GM18520 (cell line): ENCODE measurements at regions not wholly inside any gene's neighbourhood (a gene's known extent, or its start where the extent isn't known, plus 50 kb on each side); places are given as distances from the start of the nearest gene placed in this dataset.
"Not testable (repeated sequence)": the region's sequence is repeated elsewhere in the genome, so short reads cannot be mapped to it uniquely, and the experiment has no call there.

ENCODE experiments used
- ATAC-seq: cut with Tn5 transposase; IDR thresholded peaks from one replicate; pipeline ENCODE4 v1.9.1; 2021; ENCODE audit not compliant: unreplicated experiment

GRCh38 chr11:11220786-11221185 is 132.3 kb downstream of the CSNK2A3 start:
- ATAC-seq, result no peak

GRCh38 chr11:11218629-11218986 is 134.4 kb downstream of the CSNK2A3 start:
- ATAC-seq, result no peak

GRCh38 chr11:11217929-11218628 is 135.0 kb downstream of the CSNK2A3 start:
- no peak for ATAC-seq

GRCh38 chr11:11217289-11217928 is 135.6 kb downstream of the CSNK2A3 start:
- ATAC-seq, result no peak

GRCh38 chr11:11215944-11216343 is 137.1 kb downstream of the CSNK2A3 start:
- ATAC-seq, result no peak

GRCh38 chr11:11215058-11215815 is 137.8 kb downstream of the CSNK2A3 start:
- no peak for ATAC-seq

GRCh38 chr11:11213117-11213516 is 139.9 kb downstream of the CSNK2A3 start:
- ATAC-seq, result no peak

GRCh38 chr11:11211888-11212287 is 141.2 kb downstream of the CSNK2A3 start:
- ATAC-seq, result no peak

GRCh38 chr11:11211186-11211585 is 141.9 kb downstream of the CSNK2A3 start:
- no peak for ATAC-seq

- ATAC-seq, result no peak
Observed at GRCh38 chr11:11210446-11210845, 142.6 kb downstream of the CSNK2A3 start.

GRCh38 chr11:11209967-11210366 is 143.1 kb downstream of the CSNK2A3 start:
- ATAC-seq, result no peak

- ATAC-seq, result no peak
Observed at GRCh38 chr11:11208994-11209393, 144.1 kb downstream of the CSNK2A3 start.

- ATAC-seq, result no peak
Observed at GRCh38 chr11:11207428-11207827, 145.6 kb downstream of the CSNK2A3 start.

GRCh38 chr11:11206484-11206883 is 146.6 kb downstream of the CSNK2A3 start:
- ATAC-seq, result no peak

GRCh38 chr11:11202885-11203284 is 150.2 kb downstream of the CSNK2A3 start:
- ATAC-seq, result no peak

- ATAC-seq, result not testable (repeated sequence)
Observed at GRCh38 chr11:11201302-11201701, 151.7 kb downstream of the CSNK2A3 start.

- ATAC-seq, result no peak
Observed at GRCh38 chr11:11192541-11192940, 160.5 kb downstream of the CSNK2A3 start.

GRCh38 chr11:11189506-11189905 is 163.5 kb downstream of the CSNK2A3 start:
- no peak for ATAC-seq

GRCh38 chr11:11186249-11186648 is 166.8 kb downstream of the CSNK2A3 start:
- ATAC-seq, result no peak

- ATAC-seq, result no peak
Observed at GRCh38 chr11:11182261-11182660, 170.8 kb downstream of the CSNK2A3 start.

- ATAC-seq, result no peak
Observed at GRCh38 chr11:11178671-11179638, 174.1 kb downstream of the CSNK2A3 start.
